ENCODE measurements at regions not wholly inside any gene's neighbourhood (a gene's known extent, or its start where the extent isn't known, plus 50 kb on each side); places are given as distances from the start of the nearest gene placed in this dataset.
"Not testable (repeated sequence)": the region's sequence is repeated elsewhere in the genome, so short reads cannot be mapped to it uniquely, and the experiment has no call there.

DNA sequence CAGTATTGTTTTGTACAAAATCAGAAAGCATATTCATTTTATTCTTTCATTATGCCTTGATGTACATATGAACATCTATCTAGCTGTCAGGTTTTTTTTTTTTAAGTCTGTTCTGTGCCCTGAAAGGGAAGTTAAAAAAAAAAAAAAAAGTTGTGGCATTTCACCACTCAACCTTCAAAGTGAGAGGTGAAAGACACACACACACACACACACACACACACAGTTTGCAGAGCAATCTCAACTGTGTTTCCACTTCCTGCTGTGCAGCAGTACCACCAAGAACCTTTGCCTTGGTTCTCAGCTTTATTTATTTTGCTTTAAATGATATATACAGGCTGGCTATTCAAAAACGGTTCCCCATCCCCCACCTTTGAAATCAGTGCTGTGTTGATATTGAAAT, 955.6 kb downstream of the GATA3 start:
- in situ Hi-C loops (cut with MboI; ENCODE audit: low sequenced_read_pairs) = no loop called here

DNA sequence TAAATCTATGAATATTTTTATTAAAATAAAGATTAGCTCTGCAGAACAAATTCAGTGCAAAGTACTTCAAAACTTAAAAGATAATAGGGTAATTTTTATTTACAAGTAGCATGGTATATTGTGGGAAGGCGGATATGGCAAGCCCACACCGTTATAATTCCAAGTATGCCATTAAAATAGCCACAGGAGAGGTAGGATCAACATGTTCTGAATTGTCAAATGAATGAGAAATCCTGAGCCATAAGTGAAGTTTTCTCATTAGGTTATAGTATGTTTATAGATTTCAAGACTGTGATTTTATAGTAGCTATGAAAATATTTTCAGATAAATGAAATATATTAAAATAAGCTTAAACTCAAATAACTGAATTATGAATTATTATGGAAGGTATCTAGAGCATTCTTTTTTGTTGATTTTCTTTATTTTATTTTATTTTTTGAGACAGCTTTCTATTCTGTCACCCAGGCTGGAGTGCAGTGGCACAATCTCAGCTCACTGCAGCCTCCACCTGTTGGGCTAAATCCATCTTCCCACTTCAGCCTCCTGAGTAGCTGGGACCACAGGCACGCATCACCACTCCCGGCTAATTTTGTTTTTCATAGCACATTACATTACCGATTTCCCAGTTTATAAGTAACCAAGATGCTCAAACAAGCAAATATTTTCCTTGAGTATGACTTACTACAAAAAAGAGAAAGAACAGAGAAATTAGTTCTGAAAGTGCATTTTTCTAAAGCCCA, 956.6 kb downstream of the GATA3 start:
- in situ Hi-C loops (cut with MboI; ENCODE audit: low sequenced_read_pairs) = no loop called here

- in situ Hi-C loops (cut with MboI; ENCODE audit: low sequenced_read_pairs) = no loop called here
Measured at GRCh38 chr10:9012312-9012711, 957.8 kb downstream of the GATA3 start.

DNA sequence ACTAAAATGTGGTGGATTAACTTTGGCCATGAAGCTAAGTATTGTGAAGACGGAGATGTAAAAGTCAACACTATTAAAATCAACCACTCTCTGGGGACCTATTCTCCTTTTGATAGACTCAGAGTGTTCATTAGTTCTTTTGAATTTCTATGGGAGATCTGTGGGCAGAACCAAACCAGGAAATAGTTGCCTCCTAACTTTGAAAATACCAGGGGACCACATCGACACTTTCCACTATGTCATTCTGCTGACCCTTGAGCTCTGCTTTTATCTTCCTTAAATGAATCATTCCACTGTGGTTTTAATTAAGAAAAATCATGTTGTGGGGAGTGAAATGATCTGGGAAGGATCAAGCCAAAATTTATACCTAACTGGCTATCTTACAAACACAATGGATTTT, 960.5 kb downstream of the GATA3 start:
- in situ Hi-C loops (cut with MboI; ENCODE audit: low sequenced_read_pairs) = no loop called here

- in situ Hi-C loops (cut with MboI; ENCODE audit: low sequenced_read_pairs) = no loop called here
Measured at GRCh38 chr10:9015447-9015846, 961.0 kb downstream of the GATA3 start.

GRCh38 chr10:9016930-9017329, 962.4 kb downstream of the GATA3 start:
- in situ Hi-C loops (cut with MboI; ENCODE audit: low sequenced_read_pairs) = no loop called here

DNA sequence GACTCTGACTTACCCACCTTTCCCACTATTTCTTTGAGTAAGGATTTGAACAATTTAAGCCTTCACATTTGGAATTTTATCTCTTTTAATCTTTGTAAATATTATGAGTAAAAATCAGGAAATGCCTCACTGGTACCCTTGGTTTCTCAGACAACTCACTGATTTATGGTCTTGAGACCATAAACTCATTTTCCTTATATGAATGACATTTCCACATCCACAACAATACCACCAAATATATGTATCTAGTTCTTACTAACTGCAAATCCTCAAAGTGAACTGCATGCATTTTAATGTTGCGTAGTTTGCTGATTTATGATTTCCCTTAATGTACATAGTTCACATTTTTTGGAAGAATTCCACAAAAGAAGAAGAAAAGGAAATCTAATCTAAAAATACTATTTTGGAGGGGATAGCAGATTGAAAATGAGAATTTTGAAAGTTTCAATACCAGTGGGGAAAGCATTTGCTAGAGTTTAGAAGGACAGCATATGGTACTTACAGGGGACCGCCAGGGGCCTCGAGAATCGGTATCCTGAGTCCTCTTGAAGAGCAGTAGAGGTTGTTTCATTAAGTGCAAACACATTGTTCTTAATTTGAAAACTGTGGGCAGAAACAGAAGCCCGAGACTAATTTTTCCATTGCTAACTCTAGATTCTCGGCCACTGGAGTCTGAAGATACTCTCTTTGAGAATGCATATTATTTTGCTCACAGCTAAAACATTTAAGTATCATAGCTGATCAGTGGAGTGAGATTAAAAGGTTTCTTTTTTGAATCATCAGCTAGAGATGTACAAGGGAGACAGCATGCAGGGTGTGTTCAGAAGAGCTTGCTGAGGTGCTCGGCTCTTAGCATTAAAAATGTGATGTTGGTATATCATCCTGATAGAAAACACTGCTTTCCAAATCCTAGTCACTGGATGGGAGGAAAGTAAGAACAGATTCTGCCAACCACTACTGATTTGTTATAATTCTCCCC, 964.0 kb downstream of the GATA3 start:
- in situ Hi-C loops (cut with MboI; ENCODE audit: low sequenced_read_pairs) = no loop called here

DNA sequence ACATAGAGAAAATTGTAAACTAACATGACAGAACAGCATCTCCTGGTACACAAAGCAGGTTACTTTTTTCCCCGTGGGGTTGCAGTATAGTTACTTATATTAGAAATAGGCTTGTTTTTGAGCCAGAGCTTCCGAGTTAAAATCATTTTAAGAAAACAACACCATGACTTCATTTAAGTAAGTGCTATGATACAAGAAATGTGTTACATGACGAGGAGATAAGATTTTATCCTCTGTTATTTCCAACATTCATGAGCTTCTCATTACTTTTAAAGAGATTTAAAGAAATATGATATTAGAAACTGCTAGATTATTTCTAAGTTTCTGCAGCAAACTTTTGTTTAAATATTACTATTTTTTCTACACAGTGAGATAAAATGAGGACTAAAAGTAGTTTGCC, 968.7 kb downstream of the GATA3 start:
- in situ Hi-C loops (cut with MboI; ENCODE audit: low sequenced_read_pairs) = no loop called here

GRCh38 chr10:9024210-9024609, 969.7 kb downstream of the GATA3 start:
- in situ Hi-C loops (cut with MboI; ENCODE audit: low sequenced_read_pairs) = no loop called here

- in situ Hi-C loops (cut with MboI; ENCODE audit: low sequenced_read_pairs) = no loop called here
Measured at GRCh38 chr10:9028231-9028630, 973.7 kb downstream of the GATA3 start.

GRCh38 chr10:9035355-9035754, 980.9 kb downstream of the GATA3 start:
- in situ Hi-C loops (cut with MboI; ENCODE audit: low sequenced_read_pairs) = no loop called here

- in situ Hi-C loops (cut with MboI; ENCODE audit: low sequenced_read_pairs) = no loop called here
Measured at GRCh38 chr10:9036711-9037204, 982.3 kb downstream of the GATA3 start.

DNA sequence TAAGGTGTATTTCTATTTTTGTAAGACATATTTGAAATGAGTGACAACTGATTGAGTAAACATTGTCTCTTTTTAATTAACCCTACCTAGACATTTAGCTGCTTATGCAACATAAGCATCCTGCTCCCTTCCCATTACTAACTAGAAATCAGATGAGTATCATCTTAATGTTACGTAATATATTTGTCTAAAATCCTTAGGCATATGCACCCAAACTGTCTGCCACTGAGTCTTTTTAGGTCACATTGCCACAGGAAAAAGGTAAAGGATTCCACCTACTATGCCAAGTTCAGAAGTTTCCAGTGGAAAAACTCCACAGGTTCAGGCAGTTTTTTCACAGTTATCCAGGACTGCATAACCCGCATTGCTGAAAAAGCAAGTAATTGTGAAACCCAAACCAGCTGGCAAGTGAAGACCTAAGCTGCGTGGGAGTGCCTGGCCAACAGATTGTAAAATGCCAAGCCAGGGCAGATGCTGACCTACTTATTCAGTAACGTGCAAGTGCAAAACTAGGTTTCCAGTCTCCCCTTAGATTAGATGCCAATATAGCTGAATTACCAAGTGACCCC, 983.7 kb downstream of the GATA3 start:
- in situ Hi-C loops (cut with MboI; ENCODE audit: low sequenced_read_pairs) = no loop called here

- in situ Hi-C loops (cut with MboI; ENCODE audit: low sequenced_read_pairs) = no loop called here
Measured at GRCh38 chr10:9043466-9043865, 989.0 kb downstream of the GATA3 start.

GRCh38 chr10:9045311-9045710, 990.8 kb downstream of the GATA3 start:
- in situ Hi-C loops (cut with MboI; ENCODE audit: low sequenced_read_pairs) = no loop called here

- in situ Hi-C loops (cut with MboI; ENCODE audit: low sequenced_read_pairs) = no loop called here
Measured at GRCh38 chr10:9051328-9051974, 997.0 kb downstream of the GATA3 start.

DNA sequence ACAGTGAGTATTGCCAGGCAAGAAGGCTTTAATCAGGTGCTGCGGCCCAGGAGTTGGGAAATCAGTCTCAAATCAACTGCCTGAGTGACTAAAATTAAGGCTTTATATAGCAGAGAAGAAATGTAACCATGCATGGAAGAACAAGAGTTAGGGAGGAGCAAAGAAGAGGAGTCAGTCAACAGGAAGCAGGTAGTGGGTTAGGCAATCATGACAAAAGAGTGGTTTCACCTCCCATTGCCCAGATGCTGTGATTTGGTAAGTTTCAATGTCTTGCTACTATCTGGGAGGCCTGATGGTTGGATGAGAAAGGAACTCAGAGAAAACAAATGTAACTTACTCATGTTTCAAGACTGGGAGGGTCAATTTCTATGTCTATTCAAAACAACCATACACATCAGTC, 998.3 kb downstream of the GATA3 start:
- in situ Hi-C loops (cut with MboI; ENCODE audit: low sequenced_read_pairs) = no loop called here

GRCh38 chr10:9056521-9056920, 1002.0 kb downstream of the GATA3 start:
- in situ Hi-C loops (cut with MboI; ENCODE audit: low sequenced_read_pairs) = no loop called here

- in situ Hi-C loops (cut with MboI; ENCODE audit: low sequenced_read_pairs) = not testable (repeated sequence)
Measured at GRCh38 chr10:9057293-9057692, 1002.8 kb downstream of the GATA3 start.

DNA sequence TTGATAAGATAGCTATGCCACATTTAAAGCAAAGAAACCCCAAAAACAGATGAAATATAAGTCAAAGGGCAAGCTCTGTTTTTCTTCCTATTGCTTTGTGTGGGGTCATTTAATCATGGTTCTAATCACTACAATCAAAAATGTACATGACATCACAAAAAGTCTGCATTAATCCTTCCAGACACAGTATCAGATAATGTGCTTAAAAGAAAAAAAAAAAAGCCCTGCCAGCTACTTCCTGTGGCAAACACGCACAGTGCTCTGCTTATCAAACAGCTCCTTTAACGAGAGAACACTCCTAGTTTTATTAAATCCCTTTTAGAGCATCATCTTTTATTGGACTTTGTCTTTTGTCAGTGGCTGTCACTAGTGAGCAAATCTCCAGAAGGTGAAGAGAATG, 1005.8 kb downstream of the GATA3 start:
- in situ Hi-C loops (cut with MboI; ENCODE audit: low sequenced_read_pairs) = no loop called here

GRCh38 chr10:9061871-9062270, 1007.4 kb downstream of the GATA3 start:
- in situ Hi-C loops (cut with MboI; ENCODE audit: low sequenced_read_pairs) = no loop called here

Measured in HL-60/S4 treated with retinoic acid at 250 ng/mL for 4 days and 3 days (cell line).